ENCODE measurements at regions not wholly inside any gene's neighbourhood (a gene's known extent, or its start where the extent isn't known, plus 50 kb on each side); places are given as distances from the start of the nearest gene placed in this dataset.
A peak's percentile ranks its signal among the peaks of the same experiment; 100 is the strongest.

DNA sequence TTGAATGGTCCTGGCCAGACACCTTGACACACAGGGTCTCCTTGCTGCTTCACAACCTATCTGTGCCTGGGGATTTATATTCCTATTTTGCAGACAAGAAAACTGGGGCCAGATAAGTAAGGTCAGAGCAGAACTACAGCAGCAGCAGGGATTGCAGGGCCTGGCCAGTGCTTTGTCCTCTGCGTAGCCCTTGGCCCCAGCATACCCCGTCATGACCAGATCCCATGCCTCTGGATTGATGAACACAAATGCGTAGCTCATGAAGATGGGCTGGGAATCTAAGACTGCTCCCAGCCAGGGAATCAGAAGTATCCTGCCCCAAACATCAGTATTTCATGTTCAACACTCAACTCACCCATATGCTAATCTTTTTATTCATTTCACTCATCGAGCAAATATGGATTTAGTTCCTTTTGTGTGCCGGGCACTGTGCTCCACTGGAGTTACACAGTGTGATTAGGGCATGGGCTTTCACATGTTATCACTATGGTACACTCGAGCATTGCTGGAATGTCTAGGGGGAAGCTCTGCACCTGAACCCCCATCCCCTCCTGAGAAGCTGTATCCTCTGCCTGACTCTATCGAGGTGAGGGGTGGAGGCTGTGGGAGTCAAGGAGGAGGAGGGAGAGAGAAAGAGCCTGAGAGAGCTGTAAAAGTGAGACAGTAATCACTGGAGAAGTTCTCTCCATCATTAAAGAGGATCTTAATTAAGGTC lies 143.3 kb downstream of the CYP26B1 start:
- DNase-seq (ENCODE audit: low spot score): no peak

DNA sequence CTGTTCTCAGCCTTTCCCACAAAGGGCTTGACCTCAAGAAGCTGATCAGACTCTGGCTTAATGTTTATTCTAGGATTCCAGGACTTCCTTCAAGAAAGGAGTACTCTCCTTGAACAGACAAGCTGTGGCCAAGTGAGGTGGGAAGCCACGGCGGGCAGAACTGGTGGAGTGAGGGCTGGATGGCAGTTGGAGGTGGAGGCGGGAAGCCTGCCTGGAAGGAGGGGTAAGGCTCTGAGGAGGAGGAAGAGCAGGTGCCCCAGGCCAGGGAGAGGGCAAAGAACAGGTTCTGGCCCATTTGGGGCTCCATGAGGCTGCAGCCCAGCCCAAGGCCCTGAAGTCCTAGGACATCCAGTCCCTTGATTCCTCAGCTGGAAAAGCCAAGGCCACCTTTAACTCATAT lies 143.9 kb downstream of the CYP26B1 start:
- DNase-seq (ENCODE audit: low spot score): no peak

DNA sequence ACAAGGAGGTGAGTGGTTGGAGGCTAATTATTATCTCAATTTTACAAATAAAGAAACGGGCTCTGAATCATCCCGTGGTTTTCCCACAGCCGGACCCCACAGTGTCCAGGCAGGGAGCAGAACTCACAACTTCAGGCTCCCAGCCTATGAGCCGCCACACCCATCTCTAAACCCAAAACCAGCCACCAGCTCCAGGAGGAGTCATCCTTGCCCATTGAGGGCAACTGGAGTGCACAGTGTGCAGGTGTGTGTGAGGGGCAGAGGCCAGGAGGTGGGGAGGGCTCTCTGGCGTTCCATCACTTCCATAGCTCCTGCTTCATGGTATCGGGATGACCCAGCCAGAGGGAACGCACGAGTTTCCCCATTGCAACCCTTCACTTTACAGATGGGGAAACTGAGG lies 144.5 kb downstream of the CYP26B1 start:
- no peak for DNase-seq (ENCODE audit: low spot score)

GRCh38 chr2:72001937-72002690 lies 145.5 kb downstream of the CYP26B1 start:
- no peak for DNase-seq (ENCODE audit: low spot score)

- DNase-seq (ENCODE audit: low spot score): no peak
These were observed 147.6 kb downstream of the CYP26B1 start for GRCh38 chr2:72000110-72000509.

DNA sequence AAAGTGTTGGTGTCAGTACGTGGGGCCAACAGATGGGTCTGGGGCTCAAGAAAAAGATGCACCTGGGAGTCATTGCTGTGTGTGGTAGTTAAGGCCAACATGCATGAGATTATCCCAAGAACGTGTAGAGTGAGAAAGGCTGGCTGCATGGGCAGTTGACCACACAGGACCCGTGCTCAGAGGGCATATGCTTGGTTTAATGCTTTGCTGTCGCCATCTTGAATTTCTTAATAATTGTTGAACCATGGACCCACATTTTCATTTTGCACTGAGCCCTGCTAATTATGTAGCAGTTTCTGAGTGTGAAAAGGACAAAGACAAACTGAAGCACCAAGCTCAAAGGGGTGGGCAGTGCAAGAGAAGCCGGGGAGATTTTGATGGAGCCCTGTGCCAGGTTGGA lies 148.1 kb downstream of the CYP26B1 start:
- DNase-seq (ENCODE audit: low spot score): no peak

DNA sequence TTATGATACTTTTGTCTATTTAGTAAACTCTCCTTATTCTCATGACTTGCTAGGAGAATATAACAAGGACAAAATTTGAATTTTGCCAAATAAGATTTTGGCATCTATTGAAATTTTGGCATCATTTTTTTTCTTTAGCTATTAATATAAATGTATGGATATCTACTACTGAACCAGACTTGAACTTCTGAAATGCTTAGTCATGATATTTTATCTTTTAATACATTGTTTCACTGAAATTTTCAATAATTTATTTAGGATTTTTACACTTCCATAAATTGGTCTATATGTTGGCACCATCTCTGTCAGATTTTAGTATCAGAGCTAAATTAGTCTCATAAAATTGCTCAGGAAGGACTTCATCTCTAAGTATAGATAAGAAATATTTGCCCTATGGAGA lies 149.8 kb downstream of the CYP26B1 start:
- no peak for DNase-seq (ENCODE audit: low spot score)

DNA sequence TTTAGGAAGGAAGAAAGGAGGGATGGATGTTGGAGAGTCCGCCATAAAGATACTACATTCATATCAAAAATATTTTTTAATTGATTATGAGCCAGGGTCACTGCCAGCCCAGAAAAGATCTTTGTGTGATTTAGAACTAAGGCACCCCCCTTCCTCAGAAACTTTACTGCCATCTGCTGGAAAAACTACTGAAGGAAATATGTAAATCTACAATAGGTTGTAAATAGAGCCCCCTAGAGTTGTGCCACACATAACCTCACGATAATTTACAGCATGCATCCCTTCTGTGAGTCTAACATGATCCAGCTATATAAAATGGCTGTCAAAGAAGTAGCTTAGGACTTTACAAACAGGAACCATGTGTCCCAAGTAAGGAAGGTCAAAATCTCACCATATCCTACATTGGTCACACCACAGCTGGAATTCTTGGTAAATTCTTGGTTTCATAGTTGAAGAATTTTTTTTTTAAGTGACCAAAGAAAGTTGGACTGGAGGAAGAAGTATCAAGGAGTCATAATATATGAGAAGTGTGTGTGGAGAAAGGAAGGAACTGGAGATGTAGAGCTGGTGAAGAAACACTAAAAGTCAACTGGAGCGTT lies 152.5 kb downstream of the CYP26B1 start:
- DNase-seq (ENCODE audit: low spot score): peak; percentile 68

DNA sequence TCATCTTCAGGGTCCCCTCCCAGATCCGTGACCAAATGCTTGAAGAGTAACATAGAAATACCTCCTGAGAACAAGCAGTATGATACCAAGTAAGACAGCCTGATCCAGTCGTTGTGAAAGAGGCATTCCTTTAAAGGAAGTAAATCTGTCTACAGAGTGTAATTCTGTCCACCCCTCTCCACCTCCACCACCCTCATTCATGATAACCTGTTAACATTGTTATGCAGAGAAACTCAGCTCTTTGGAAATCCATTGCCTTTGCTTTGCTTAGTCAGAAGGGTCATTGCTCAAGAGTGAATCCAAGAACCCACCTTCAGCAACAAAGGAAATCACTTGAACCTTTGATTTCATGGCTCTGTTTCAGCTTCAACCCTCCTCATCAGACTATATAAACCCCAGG lies 155.6 kb downstream of the CYP26B1 start:
- DNase-seq (ENCODE audit: low spot score): no peak

- no peak for DNase-seq (ENCODE audit: low spot score)
These were observed 156.3 kb downstream of the CYP26B1 start for GRCh38 chr2:71991397-71991796.

DNA sequence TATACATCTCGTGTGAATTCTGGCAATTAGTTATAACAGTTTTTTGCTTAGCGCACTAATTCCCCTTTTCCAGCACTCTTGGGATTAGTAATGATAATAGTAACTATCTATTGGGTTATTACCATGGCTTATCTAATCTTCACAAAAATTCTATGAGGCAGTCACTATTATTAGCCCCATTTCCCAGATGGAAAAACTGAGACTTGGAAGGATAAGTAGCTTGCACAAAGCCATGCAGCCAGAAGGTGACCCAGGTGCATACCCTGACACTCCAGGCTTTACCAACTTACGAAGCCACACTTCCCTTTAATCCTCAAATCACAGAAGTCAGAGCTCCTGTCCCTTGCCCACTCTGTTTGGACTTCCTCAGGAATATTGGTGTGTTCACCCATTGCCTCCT lies 156.8 kb downstream of the CYP26B1 start:
- DNase-seq (ENCODE audit: low spot score): no peak

GRCh38 chr2:71990122-71990521 lies 157.5 kb downstream of the CYP26B1 start:
- no peak for DNase-seq (ENCODE audit: low spot score)

- no peak for DNase-seq (ENCODE audit: low spot score)
These were observed 158.0 kb downstream of the CYP26B1 start for GRCh38 chr2:71989671-71990070.

GRCh38 chr2:71988170-71988569 lies 159.5 kb downstream of the CYP26B1 start:
- no peak for DNase-seq (ENCODE audit: low spot score)

DNA sequence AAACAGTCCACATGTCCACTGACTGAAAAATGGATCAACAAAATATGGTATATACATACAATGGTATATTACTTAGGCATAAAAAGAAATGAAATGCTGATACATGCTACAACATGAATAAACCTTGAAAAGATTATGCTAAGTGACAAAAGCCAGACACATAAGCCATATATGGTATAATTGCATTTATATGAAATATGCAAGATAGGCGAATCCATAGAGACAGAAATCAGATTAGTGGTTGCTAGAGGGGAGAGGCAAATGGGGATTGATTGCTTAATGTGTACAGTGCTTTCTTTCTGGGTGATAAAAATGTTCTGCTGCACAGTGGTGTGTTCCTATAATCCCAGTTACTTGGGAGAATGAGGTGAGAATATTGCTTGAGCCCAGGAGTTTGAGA lies 171.0 kb downstream of the CYP26B1 start:
- no peak for DNase-seq (ENCODE audit: low spot score)

GRCh38 chr2:71974846-71975245 lies 172.8 kb downstream of the CYP26B1 start:
- no peak for DNase-seq (ENCODE audit: low spot score)

DNA sequence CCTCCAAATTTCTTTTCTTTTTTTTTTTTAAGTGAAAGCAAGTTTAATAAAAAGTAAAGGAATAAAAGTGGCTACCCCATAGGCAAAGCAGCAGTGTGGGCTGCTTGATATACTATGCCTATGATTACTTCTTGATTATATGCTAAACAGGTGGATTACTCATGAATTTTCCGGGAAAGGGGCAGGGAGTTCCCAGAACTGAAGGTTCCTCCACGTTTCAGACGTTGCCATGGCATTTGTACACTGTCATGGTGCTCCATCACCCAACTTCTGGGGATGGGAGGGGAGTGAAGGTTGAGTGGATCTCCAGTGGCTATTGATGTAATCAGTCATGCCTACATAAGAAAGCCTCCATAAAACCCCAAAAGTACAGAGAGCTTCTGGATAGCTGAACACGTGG lies 176.2 kb downstream of the CYP26B1 start:
- no peak for DNase-seq (ENCODE audit: low spot score)

GRCh38 chr2:71965530-71965929 lies 182.1 kb downstream of the CYP26B1 start:
- no peak for DNase-seq (ENCODE audit: low spot score)

DNA sequence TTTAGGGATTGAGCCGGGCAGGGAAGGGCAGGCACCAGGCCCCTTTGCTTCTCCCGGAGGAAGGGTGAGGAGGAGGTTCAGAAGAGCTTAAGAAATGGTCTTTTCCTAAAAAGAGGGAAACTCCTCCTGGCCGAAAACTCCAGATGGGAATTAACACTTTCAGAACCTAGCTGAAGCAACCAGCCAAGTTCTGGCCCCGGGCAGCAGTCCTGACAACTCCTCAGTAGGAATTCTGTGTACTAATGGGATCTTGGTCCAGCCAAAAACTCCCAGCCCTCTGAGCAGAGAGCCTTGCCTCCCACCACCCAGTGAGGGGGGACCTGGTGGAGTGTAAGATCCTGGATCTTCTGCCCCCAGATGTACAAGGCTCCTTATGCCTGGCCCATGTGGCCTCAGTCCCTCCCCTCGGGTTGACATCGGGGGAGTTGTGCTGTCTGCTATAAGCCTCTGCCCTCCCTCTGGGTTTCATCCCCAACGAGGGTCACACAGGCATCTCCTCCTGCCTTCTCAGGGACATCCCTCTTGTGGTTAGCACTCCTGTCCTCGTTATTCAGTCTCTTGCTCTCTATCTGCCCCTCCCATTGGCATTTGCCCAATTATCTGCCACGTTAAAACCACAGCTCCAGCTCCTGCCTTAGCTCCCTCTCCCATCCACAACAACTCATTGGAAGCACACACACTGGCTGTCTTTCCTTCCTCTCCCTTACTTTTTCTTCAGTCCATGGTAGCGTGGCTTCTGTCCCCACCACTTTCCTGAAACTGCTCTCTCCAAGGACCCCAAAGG lies 184.6 kb downstream of the CYP26B1 start:
- peak; percentile 27 for DNase-seq (ENCODE audit: low spot score)

GRCh38 chr2:71962350-71962749 lies 185.3 kb downstream of the CYP26B1 start:
- DNase-seq (ENCODE audit: low spot score): no peak

- no peak for DNase-seq (ENCODE audit: low spot score)
These were observed 186.2 kb downstream of the CYP26B1 start for GRCh38 chr2:71961289-71962027.

DNA sequence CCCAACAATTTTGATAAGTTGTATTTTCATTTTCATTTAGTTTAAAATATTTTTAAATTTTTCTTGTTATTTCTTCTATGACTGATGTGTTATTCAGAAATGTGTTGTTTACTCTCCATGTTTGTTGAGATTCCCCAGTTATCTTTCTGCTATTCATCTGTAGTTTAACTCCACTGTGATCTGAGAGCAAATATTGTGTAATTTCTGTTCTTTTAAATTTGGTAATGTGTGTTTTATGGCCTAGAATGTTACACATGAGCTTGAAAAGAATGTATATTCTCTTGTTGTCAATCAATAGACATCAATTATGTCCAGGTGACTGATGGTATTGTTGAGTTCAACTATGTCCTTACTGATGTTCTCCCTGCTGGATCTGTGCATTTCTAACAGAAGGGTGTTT lies 188.2 kb downstream of the CYP26B1 start:
- DNase-seq (ENCODE audit: low spot score): no peak

Measured in GM03348 (cell line).